ENCODE measurements at regions not wholly inside any gene's neighbourhood (a gene's known extent, or its start where the extent isn't known, plus 50 kb on each side); places are given as distances from the start of the nearest gene placed in this dataset.

GRCh38 chr22:27620367-27621154 is 181.0 kb downstream of the MN1 start:
- Mint-ChIP-seq H3K4me3 (no peak overlapping the region), H3K4me1 (peaks cover 11 to 25% of the 10 kb centered on the region in 2 experiments)

More at GRCh38 chr22:27620367-27621154, 181.0 kb downstream of the MN1 start:
- Mint-ChIP-seq H3K27me3 (ENCODE audit: low read depth) (peaks cover 16% of the 10 kb centered on the region), H3K27ac (no peak overlapping the region), H3K36me3 (ENCODE audit: insufficient read depth in 1 of 3, low read depth in 3 of 3) (no peaks in the 10 kb centered on the region), H3K9me3 (0 out of 5 replicates have a peak, but pooled peaks cover 0 to 2% of the 10 kb centered on the region in 2 experiments)
- Histone ChIP-seq H2BK5ac (ENCODE audit: insufficient read length, low read length) (no peak overlapping the region), H2BK120ac (ENCODE audit: low read depth, low read length, poor library complexity, severe bottlenecking) (no peak overlapping the region), H3K27ac (ENCODE audit: insufficient read length, low read depth, low read length) (no peak overlapping the region), H4K20me1 (ENCODE audit: control insufficient read depth, insufficient read depth, insufficient read length) (no peaks in the 10 kb centered on the region), H3K9me3 (ENCODE audit: control insufficient read depth, low read depth, low read length) (no peaks in the 10 kb centered on the region), H3K4me1 (ENCODE audit: insufficient read depth, low read length) (no peaks in the 10 kb centered on the region; the same call in 1 of the 2 replicates), H3K14ac (ENCODE audit: insufficient read depth, low read length) (no peak overlapping the region), H3K18ac (ENCODE audit: insufficient read length, low read depth, low read length) (no peak overlapping the region), H3K9ac (ENCODE audit: extremely low read depth, insufficient read length, low read length) (no peak overlapping the region), H3K23ac (ENCODE audit: insufficient read length, low read depth, low read length) (no peak overlapping the region), H2AFZ (ENCODE audit: low read length) (no peak overlapping the region), H3K56ac (ENCODE audit: insufficient read length, low read depth, low read length) (no peak overlapping the region), H3K4me2 (ENCODE audit: insufficient read depth, insufficient read length, low read length) (no peak overlapping the region), H3K27me3 (ENCODE audit: insufficient read depth, low read length) (no peaks in the 10 kb centered on the region), H4K5ac (ENCODE audit: insufficient read length, low read depth, low read length) (no peak overlapping the region), H2AK5ac (ENCODE audit: insufficient read length, low read length) (no peak overlapping the region), H3K4ac (ENCODE audit: low read depth, low read length) (no peak overlapping the region), H3K79me1 (ENCODE audit: insufficient read depth, low read depth, low read length, poor library complexity, severe bottlenecking) (no peaks in the 10 kb centered on the region), H4K8ac (replicated peaks; ENCODE audit: insufficient read length, low read depth, low read length) (no peak overlapping the region), H4K91ac (ENCODE audit: insufficient read length, low read depth, low read length) (no peak overlapping the region), H3K79me2 (ENCODE audit: insufficient read depth, low read length) (no peaks in the 10 kb centered on the region), H2BK15ac (ENCODE audit: low read depth, low read length) (no peak overlapping the region), H3T11ph (ENCODE audit: low read length) (no peak overlapping the region), H2BK20ac (ENCODE audit: low read depth, low read length, poor library complexity, severe bottlenecking) (no peak overlapping the region), H3K23me2 (ENCODE audit: insufficient read length, low read depth, low read length, poor library complexity, severe bottlenecking) (no peaks in the 10 kb centered on the region), H2BK12ac (ENCODE audit: insufficient read length, low read depth, low read length) (no peak overlapping the region)
- WGBS (ENCODE audit: extremely low coverage, insufficient read length, low lambda C conversion rate), result no CpG with 5 or more reads among the region's 15 CpGs
- DNase-seq, result no peak
- no peak for TF ChIP-seq CTCF (conservative IDR thresholded peaks at IDR 0.05)
